ENCODE measurements at regions not wholly inside any gene's neighbourhood (a gene's known extent, or its start where the extent isn't known, plus 50 kb on each side); places are given as distances from the start of the nearest gene placed in this dataset.

DNA sequence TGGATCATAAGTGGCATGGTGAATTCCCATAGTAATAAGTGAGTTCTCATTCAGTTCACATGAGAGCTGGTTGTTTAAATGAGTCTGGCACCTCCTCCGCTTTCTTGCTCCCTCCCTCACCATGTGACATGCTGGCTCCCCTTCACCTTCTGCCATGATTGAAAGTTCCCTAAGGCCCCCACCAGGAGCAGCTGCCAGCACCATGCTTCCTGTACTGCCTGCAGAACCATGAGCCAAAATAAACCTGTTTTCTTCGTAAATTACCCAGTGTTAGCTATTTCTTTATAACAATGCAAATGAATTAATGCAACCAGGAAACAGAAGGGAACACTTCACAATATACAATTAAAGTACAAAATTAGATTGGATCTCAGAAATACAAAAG, 257.0 kb downstream of the MREG start:
- DNase-seq (ENCODE audit: low spot score) = no peak
- Histone ChIP-seq H3K36me3 (no peaks in the 10 kb centered on the region), H3K27ac (no peak overlapping the region), H3K9me3 (no peaks in the 10 kb centered on the region), H3K4me3 (no peak overlapping the region), H3K4me1 (replicated peaks) (no peaks in the 10 kb centered on the region), H3K27me3 (replicated peaks; ENCODE audit: insufficient read depth) (no peaks in the 10 kb centered on the region)
- TF ChIP-seq POLR2A (IDR thresholded peaks at IDR 0.05) (no peak), POLR2AphosphoS5 (IDR thresholded peaks at IDR 0.05) (no peak)
- TF ChIP-seq, protein P1, sequence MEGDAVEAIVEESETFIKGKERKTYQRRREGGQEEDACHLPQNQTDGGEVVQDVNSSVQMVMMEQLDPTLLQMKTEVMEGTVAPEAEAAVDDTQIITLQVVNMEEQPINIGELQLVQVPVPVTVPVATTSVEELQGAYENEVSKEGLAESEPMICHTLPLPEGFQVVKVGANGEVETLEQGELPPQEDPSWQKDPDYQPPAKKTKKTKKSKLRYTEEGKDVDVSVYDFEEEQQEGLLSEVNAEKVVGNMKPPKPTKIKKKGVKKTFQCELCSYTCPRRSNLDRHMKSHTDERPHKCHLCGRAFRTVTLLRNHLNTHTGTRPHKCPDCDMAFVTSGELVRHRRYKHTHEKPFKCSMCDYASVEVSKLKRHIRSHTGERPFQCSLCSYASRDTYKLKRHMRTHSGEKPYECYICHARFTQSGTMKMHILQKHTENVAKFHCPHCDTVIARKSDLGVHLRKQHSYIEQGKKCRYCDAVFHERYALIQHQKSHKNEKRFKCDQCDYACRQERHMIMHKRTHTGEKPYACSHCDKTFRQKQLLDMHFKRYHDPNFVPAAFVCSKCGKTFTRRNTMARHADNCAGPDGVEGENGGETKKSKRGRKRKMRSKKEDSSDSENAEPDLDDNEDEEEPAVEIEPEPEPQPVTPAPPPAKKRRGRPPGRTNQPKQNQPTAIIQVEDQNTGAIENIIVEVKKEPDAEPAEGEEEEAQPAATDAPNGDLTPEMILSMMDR (IDR thresholded peaks at IDR 0.05) = no peak
- WGBS = 79% methylated on average over 2 of the region's 2 CpGs
- intact Hi-C loops (cut with DNase I) = no loop called here

DNA sequence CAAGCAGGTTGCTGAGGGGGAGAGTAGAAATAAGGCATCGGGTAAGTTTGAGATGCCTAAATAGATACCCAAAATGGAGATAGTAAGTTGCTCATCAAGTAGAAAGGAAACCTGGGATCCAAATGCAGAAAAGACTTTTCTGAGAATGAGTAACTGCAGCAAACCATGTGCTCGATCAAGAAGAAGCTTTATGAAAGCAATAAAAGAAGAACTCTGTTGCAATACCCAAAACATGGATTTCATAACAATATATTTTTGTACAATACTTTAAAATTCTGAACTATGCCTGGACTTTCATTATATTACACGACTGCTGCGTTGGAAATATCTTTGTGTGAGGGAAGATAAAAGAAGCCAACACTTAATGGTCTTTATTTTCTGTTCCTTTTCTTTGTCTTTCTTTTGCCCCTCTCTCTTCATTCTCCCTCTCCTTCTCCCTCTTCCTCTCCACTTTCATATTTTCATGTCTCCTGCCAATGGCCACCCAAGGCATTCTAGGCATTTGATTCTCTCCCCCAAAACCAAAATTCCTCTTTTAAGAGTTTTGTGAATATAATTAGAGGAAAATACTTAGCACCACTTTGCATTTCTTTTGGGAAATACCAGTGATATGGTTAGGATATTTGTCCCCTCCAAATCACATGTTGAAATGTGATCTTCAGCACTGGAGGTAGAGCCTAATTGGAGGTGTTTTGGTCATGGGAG, 257.6 kb downstream of the MREG start:
- Histone ChIP-seq H3K27ac (no peak overlapping the region), H3K9me3 (no peaks in the 10 kb centered on the region), H3K4me3 (no peak overlapping the region), H3K27me3 (replicated peaks; ENCODE audit: insufficient read depth) (no peaks in the 10 kb centered on the region), H3K36me3 (no peaks in the 10 kb centered on the region), H3K4me1 (replicated peaks) (no peaks in the 10 kb centered on the region)
- 89% methylated on average over 4 of the region's 4 CpGs for WGBS
- intact Hi-C loops (cut with DNase I) = no loop called here
- TF ChIP-seq, protein P1 (IDR thresholded peaks at IDR 0.05) = no peak
- TF ChIP-seq POLR2AphosphoS5 (IDR thresholded peaks at IDR 0.05) = no peak
- no peak for TF ChIP-seq POLR2A (IDR thresholded peaks at IDR 0.05)
- DNase-seq (ENCODE audit: low spot score) = no peak

DNA sequence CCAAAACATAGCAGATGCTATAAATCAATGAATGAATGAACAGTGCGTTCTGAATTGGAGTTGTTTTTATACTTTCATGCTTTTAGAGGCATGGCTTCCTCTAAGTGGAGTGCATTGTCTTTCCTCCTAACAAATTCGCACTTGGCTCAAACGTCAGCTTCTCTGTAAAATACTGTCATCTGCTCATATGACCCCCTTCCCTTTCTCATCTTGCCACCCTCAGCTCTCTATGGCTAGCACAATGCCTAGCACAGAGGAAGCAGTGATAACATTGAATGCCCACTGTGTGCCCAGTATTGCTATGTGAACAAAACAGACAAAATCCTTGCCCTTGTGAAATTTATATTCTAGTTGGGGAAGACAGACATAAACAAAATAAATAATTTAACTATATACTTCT, 258.8 kb downstream of the MREG start:
- intact Hi-C loops (cut with DNase I) = no loop called here
- no peaks in the 10 kb centered on the region for H3K9me3 ChIP-seq
- no peaks in the 10 kb centered on the region for H3K4me1 ChIP-seq (replicated peaks)
- DNase-seq (ENCODE audit: low spot score) = no peak
- WGBS = 56% methylated on average over 3 of the region's 3 CpGs
- no peak overlapping the region for H3K27ac ChIP-seq
- H3K4me3 ChIP-seq = no peak overlapping the region
- H3K27me3 ChIP-seq (replicated peaks; ENCODE audit: insufficient read depth) = no peaks in the 10 kb centered on the region
- H3K36me3 ChIP-seq = no peaks in the 10 kb centered on the region
- TF ChIP-seq POLR2AphosphoS5 (IDR thresholded peaks at IDR 0.05) (no peak), POLR2A (IDR thresholded peaks at IDR 0.05) (no peak)
- TF ChIP-seq, protein P1 (IDR thresholded peaks at IDR 0.05) = no peak

DNA sequence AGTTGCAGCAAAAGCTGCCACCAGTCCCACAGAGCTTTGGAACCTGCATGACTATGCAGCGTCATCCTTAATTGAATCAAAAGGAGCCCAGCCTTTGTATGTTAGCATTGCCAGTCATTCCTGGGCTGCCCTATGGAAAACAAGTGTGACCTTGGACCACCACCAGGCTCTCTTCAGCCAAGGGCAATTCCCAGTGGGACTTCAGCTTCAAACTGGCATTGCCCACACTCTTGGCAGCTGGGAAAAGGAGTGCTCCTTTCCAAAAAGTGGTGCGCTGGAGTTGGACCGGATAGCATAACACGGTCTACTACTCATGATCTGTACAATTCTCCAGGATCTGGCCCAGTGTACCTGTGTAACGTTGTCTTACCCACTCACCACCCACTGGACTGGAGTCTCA, 259.5 kb downstream of the MREG start:
- no peak for DNase-seq (ENCODE audit: low spot score)
- Histone ChIP-seq H3K27ac (no peak overlapping the region), H3K4me1 (replicated peaks) (no peaks in the 10 kb centered on the region), H3K36me3 (no peaks in the 10 kb centered on the region), H3K27me3 (replicated peaks; ENCODE audit: insufficient read depth) (no peaks in the 10 kb centered on the region), H3K4me3 (no peak overlapping the region), H3K9me3 (no peaks in the 10 kb centered on the region)
- WGBS = 89% methylated on average over 4 of the region's 5 CpGs
- TF ChIP-seq POLR2A (IDR thresholded peaks at IDR 0.05) (no peak), POLR2AphosphoS5 (IDR thresholded peaks at IDR 0.05) (no peak)
- TF ChIP-seq, protein P1 (IDR thresholded peaks at IDR 0.05) = no peak
- intact Hi-C loops (cut with DNase I) = no loop called here

DNA sequence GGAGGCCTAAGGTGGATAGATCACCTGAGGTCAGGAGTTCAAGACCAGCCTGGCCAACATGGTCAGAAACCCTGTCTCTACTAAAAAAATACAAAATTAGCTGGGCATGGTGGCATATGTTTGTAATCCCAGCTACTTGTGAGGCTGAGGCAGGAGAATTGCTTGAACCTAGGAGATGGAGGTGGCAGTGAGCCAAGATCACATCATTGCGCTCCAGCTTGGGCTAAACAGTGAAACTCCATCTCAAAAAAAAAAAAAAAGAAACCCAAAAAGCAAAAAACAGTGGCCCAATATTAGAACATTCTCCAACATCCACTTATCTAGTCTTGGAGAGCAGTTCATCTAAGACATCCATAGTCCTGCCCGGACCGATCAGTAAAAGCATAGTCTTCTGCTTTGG, 260.4 kb downstream of the MREG start:
- no peaks in the 10 kb centered on the region for H3K27me3 ChIP-seq (replicated peaks; ENCODE audit: insufficient read depth)
- no peaks in the 10 kb centered on the region for H3K9me3 ChIP-seq
- no peaks in the 10 kb centered on the region for H3K4me1 ChIP-seq (replicated peaks)
- no peaks in the 10 kb centered on the region for H3K36me3 ChIP-seq
- TF ChIP-seq POLR2A (IDR thresholded peaks at IDR 0.05) (no peak), POLR2AphosphoS5 (IDR thresholded peaks at IDR 0.05) (no peak)
- TF ChIP-seq, protein P1 (IDR thresholded peaks at IDR 0.05) = no peak
- DNase-seq (ENCODE audit: low spot score) = no peak
- WGBS = 95% methylated on average over 3 of the region's 3 CpGs
- intact Hi-C loops (cut with DNase I) = no loop called here
- H3K27ac ChIP-seq = no peak overlapping the region
- H3K4me3 ChIP-seq = no peak overlapping the region
